DND-41 (cell line): ENCODE measurements at regions not wholly inside any gene's neighbourhood (a gene's known extent, or its start where the extent isn't known, plus 50 kb on each side); places are given as distances from the start of the nearest gene placed in this dataset.

Experiments used
- EZH2 ChIP-seq: IDR thresholded peaks from 3 replicates; pipeline ENCODE4 v1.6.1; 2012; ENCODE audit warnings: borderline replicate concordance, low read depth, mild to moderate bottlenecking, moderate library complexity, low read length, inconsistent platforms; ENCODE audit not compliant: severe bottlenecking
- TF ChIP-seq, protein P1 (sequence below): IDR thresholded peaks from 2 replicates; pipeline ENCODE4 v1.5.1; 2012; ENCODE audit warnings: borderline replicate concordance, low read length, moderate library complexity, mild to moderate bottlenecking; ENCODE audit not compliant: poor library complexity, severe bottlenecking; ENCODE audit errors: extremely low read depth

DNA sequence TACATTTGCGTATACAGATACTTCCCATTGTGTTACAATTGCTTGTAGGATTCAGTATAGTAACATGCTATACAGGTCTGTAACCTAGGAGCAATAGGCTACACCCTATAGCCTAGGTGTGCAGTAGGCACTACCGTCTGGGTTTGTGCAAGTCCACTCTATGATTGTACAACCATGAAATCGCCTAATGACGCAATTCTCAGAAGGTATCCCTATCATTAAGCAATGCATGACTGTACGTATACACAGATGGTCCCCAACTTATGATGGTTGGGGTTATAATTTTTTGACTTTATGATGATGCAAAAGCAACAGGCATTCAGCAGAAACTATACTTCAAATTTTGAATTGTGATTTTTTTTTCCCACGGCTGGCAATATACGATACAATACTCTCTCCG is 458.2 kb upstream of the NOX3 start:
- TF ChIP-seq, protein P1, sequence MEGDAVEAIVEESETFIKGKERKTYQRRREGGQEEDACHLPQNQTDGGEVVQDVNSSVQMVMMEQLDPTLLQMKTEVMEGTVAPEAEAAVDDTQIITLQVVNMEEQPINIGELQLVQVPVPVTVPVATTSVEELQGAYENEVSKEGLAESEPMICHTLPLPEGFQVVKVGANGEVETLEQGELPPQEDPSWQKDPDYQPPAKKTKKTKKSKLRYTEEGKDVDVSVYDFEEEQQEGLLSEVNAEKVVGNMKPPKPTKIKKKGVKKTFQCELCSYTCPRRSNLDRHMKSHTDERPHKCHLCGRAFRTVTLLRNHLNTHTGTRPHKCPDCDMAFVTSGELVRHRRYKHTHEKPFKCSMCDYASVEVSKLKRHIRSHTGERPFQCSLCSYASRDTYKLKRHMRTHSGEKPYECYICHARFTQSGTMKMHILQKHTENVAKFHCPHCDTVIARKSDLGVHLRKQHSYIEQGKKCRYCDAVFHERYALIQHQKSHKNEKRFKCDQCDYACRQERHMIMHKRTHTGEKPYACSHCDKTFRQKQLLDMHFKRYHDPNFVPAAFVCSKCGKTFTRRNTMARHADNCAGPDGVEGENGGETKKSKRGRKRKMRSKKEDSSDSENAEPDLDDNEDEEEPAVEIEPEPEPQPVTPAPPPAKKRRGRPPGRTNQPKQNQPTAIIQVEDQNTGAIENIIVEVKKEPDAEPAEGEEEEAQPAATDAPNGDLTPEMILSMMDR: no peak
- no peak for TF ChIP-seq EZH2
